GM18951 (cell line): ENCODE measurements at regions not wholly inside any gene's neighbourhood (a gene's known extent, or its start where the extent isn't known, plus 50 kb on each side); places are given as distances from the start of the nearest gene placed in this dataset.

ENCODE experiments used
- POLR2A ChIP-seq: IDR thresholded peaks from 4 replicates; pipeline ENCODE4 v1.6.1; 2011; ENCODE audit warnings: mild to moderate bottlenecking; ENCODE audit not compliant: insufficient read length, insufficient read depth; ENCODE audit errors: extremely low read depth
- in situ Hi-C: fragments of 300-500 bp; cut with MboI; formaldehyde crosslinking; loops from one replicate; pipeline ENCODE4 v1.12.0; 2022; ENCODE audit warnings: low sequenced_read_pairs, mixed read lengths, inconsistent platforms; ENCODE audit not compliant: unreplicated experiment

DNA sequence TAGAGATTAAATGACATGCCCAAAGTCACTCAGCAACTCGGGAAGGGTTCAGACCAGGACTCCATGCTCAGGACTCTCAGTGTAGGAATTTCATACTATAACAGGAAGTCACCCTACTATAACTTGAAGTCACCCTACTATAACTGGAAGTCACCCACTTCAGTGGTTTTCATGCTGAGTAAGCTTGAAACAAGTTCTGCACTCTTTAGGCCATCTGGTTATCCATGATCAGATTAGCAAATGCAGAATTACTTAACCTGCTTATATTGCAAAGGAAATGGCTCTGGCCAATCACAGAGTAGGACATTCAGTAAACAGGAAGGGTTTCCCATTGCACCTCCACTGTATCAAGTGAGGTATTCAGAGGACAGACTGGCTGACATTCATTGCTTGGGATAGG is 1240.4 kb downstream of the GATA3 start:
- in situ Hi-C loops = loop anchor here (25.0 kb wide), 1 partner anchor 1758 kb away; no protein-coding TSS in a partner anchor
- TF ChIP-seq POLR2A = no peak

- no peak for TF ChIP-seq POLR2A
- in situ Hi-C loops = loop anchor here (25.0 kb wide), 1 partner anchor 1759 kb away; no protein-coding TSS in a partner anchor
Measured at GRCh38 chr10:9296190-9296589, 1241.7 kb downstream of the GATA3 start.

GRCh38 chr10:9297580-9297979 is 1243.1 kb downstream of the GATA3 start:
- in situ Hi-C loops = loop anchor here (25.0 kb wide), 1 partner anchor 1760 kb away; no protein-coding TSS in a partner anchor
- no peak for TF ChIP-seq POLR2A

- no peak for TF ChIP-seq POLR2A
Measured at GRCh38 chr10:9299966-9300365, 1245.5 kb downstream of the GATA3 start.

GRCh38 chr10:9301148-9301547 is 1246.7 kb downstream of the GATA3 start:
- TF ChIP-seq POLR2A = no peak
- in situ Hi-C loops = loop anchor here (25.0 kb wide), 1 partner anchor 1264 kb away; no protein-coding TSS in a partner anchor

More at GRCh38 chr10:9299966-9300365, 1245.5 kb downstream of the GATA3 start:
- in situ Hi-C loops = loop anchor here (25.0 kb wide), 2 partner anchors 1263 to 1763 kb away; no protein-coding TSS in a partner anchor

DNA sequence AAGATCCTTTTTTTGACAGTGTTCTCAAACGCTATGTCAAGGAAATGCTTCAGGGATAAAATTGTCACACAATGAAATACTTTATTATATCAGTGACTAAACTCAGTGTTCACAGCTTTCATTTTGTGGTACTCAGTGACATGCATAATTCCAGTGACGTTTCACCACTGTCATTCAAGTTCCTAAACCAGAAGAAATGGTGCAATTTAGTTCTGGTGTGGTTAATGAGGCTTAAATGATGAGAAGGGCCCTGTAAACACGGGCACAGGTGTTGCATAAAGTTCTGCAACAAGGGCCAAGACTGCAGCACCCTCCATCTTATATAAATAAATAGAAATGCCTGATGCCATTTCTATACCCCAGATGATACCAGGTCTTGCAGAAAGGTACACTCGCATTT is 1247.1 kb downstream of the GATA3 start:
- in situ Hi-C loops = loop anchor here (25.0 kb wide), 1 partner anchor 1264 kb away; no protein-coding TSS in a partner anchor
- no peak for TF ChIP-seq POLR2A

- in situ Hi-C loops = loop anchor here (25.0 kb wide), 1 partner anchor 1265 kb away; no protein-coding TSS in a partner anchor
- no peak for TF ChIP-seq POLR2A
Measured at GRCh38 chr10:9302140-9302746, 1247.8 kb downstream of the GATA3 start.

DNA sequence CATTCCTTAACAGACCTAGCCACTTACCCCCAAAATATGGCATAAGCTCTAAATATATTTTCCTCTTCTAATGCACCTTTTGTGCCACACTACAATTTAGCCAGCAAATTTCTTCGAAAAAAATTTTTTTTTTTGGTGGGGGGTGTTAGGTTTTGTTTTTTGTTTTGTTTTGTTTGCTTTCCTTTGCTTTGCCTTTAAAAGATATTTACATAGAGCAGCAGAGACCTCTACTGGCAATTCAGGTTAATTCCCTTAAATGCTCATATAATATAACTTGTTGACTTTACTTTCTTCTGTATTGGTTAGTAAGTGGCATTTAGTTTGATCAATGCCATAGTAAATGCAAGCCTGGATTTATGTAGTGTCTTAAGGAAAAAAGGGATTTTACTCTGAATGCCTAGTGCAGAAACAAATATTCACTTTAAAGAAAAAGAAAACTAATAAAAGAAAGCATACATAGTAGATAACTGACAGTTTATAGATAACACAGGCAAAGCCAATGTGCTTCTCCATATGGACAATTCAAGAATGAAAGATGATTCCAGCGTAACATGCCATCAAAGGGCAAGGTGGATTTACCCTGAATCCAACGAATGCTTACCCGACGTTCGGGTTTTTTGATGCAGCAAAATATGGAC is 1250.6 kb downstream of the GATA3 start:
- in situ Hi-C loops = loop anchor here (25.0 kb wide), 1 partner anchor 1268 kb away; no protein-coding TSS in a partner anchor
- TF ChIP-seq POLR2A = no peak

- TF ChIP-seq POLR2A = no peak
- in situ Hi-C loops = loop anchor here (25.0 kb wide), 1 partner anchor 1275 kb away; no protein-coding TSS in a partner anchor
Measured at GRCh38 chr10:9311702-9312499, 1257.4 kb downstream of the GATA3 start.

GRCh38 chr10:9315292-9315691 is 1260.8 kb downstream of the GATA3 start:
- in situ Hi-C loops = loop anchor here (25.0 kb wide), 1 partner anchor 1278 kb away; no protein-coding TSS in a partner anchor
- no peak for TF ChIP-seq POLR2A

- TF ChIP-seq POLR2A = no peak
- in situ Hi-C loops = no loop called here
Measured at GRCh38 chr10:9331583-9332008, 1277.1 kb downstream of the GATA3 start.

- no peak for TF ChIP-seq POLR2A
- in situ Hi-C loops = no loop called here
Measured at GRCh38 chr10:9334270-9334669, 1279.8 kb downstream of the GATA3 start.

GRCh38 chr10:9339716-9340115 is 1285.2 kb downstream of the GATA3 start:
- in situ Hi-C loops = no loop called here
- TF ChIP-seq POLR2A = no peak
